ENCODE measurements at regions not wholly inside any gene's neighbourhood (a gene's known extent, or its start where the extent isn't known, plus 50 kb on each side); places are given as distances from the start of the nearest gene placed in this dataset.

DNA sequence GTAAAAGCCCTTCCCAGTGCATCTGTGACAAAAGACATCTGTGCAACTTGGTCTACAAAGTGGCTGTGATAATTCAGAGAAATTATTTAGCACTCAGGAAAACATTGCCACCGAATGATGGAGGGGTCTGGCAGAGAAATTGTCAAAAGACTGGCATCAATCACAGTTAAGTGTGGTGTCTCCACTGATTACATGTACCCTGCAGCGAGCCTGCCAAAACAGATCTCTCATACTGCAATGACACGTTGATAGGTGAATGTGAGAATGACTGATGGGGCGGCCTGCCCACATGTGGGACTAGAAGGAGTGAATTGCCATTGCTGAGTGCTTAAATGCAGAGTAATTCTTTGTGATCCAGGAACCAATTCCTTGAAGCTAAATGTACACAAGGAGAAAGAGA, 136.4 kb upstream of the PCSK5 start:
- DNase-seq (ENCODE audit: extremely low read depth, insufficient read length): no peak
- H3K4me3 ChIP-seq (replicated peaks; ENCODE audit: low read depth, low read length): no peak overlapping the region
- no peaks in the 10 kb centered on the region for H3K27me3 ChIP-seq (replicated peaks; ENCODE audit: control insufficient read depth, insufficient read depth, low read length)
- no peaks in the 10 kb centered on the region for H3K36me3 ChIP-seq (ENCODE audit: control insufficient read depth, insufficient read depth, low read length)
- TF ChIP-seq, protein P1, sequence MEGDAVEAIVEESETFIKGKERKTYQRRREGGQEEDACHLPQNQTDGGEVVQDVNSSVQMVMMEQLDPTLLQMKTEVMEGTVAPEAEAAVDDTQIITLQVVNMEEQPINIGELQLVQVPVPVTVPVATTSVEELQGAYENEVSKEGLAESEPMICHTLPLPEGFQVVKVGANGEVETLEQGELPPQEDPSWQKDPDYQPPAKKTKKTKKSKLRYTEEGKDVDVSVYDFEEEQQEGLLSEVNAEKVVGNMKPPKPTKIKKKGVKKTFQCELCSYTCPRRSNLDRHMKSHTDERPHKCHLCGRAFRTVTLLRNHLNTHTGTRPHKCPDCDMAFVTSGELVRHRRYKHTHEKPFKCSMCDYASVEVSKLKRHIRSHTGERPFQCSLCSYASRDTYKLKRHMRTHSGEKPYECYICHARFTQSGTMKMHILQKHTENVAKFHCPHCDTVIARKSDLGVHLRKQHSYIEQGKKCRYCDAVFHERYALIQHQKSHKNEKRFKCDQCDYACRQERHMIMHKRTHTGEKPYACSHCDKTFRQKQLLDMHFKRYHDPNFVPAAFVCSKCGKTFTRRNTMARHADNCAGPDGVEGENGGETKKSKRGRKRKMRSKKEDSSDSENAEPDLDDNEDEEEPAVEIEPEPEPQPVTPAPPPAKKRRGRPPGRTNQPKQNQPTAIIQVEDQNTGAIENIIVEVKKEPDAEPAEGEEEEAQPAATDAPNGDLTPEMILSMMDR (IDR thresholded peaks at IDR 0.05; ENCODE audit: insufficient read depth, low read length, poor library complexity, severe bottlenecking): no peak

DNA sequence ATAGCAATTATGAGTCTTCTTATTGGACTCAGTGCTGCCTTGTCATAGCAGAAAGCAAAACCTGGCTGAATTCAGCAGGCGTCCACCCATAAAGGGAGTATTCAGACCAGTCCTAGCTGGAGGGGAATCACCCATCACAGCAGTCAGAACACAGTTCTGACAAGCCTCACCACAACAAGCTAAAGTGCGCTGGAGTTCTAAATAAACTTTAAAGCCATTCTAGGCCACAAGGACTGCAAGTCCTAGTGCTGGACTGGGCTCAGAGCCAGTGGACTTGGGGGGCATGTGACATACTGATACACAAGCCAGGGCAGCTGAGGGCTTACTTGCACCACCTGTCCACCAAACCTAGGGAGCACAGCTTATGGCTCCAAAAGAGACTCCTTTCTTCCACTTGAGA, 115.3 kb upstream of the PCSK5 start:
- DNase-seq (ENCODE audit: extremely low read depth, insufficient read length): no peak
- no peak overlapping the region for H3K4me3 ChIP-seq (replicated peaks; ENCODE audit: low read depth, low read length)
- H3K27me3 ChIP-seq (replicated peaks; ENCODE audit: control insufficient read depth, insufficient read depth, low read length): no peaks in the 10 kb centered on the region
- TF ChIP-seq, protein P1 (IDR thresholded peaks at IDR 0.05; ENCODE audit: insufficient read depth, low read length, poor library complexity, severe bottlenecking): no peak
- no peaks in the 10 kb centered on the region for H3K36me3 ChIP-seq (ENCODE audit: control insufficient read depth, insufficient read depth, low read length)

DNA sequence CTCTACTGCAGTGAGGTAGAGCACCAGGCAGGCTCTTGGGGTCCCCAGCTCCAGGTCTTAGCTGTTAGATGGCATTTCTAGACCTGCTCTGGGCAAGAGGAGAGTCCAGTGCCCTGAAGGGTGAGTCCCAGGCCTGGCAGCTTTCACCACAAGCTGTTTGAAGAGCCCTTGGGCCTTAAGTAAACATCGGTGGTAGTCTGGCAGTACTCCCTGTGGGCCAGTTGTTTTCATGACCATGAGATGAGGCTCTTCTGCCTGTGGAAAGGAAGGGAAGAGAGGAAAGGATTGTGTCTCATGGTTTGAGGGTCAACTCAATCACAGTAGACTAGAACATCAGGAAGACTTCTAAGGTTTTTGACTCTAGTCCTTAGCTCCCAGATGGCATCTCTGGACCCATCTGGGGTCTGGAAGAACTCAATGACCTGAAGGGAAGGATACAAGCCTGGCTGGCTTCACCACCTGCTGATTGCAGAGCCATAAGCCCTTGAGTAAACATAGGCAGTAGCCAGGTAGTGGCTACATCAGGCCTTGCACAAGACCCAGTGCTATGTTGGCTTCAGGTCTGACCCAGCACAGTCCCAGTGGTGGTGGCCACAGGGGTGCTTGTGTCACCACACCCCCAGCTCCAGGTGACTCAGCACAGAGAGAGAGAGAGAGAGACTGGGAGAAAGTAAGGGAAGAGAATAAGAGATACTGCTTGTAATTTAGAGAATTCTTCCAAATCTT, 114.3 kb upstream of the PCSK5 start:
- Histone ChIP-seq H3K27me3 (replicated peaks; ENCODE audit: control insufficient read depth, insufficient read depth, low read length) (no peaks in the 10 kb centered on the region), H3K36me3 (ENCODE audit: control insufficient read depth, insufficient read depth, low read length) (no peaks in the 10 kb centered on the region), H3K4me3 (replicated peaks; ENCODE audit: low read depth, low read length) (no peak overlapping the region)
- TF ChIP-seq, protein P1 (IDR thresholded peaks at IDR 0.05; ENCODE audit: insufficient read depth, low read length, poor library complexity, severe bottlenecking): no peak
- no peak for DNase-seq (ENCODE audit: extremely low read depth, insufficient read length)

DNA sequence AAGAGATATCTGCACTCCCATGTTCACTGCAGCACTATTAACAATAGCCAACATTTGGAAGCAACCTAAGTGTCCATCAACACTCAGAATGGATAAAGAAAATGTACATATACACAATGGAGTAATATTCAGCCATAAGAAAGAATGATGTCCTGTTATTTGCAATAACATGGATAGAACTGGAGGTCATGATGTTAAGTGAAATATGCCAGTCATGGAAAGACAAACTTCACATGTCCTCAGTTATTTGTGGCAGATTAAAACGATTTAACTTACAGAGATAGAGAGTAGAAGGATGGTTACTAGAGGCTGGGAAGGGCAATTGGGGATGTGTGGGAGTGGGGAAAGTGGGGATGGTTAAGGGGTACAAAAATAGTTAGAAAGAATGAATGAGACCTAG, 110.3 kb upstream of the PCSK5 start:
- no peaks in the 10 kb centered on the region for H3K27me3 ChIP-seq (replicated peaks; ENCODE audit: control insufficient read depth, insufficient read depth, low read length)
- TF ChIP-seq, protein P1 (IDR thresholded peaks at IDR 0.05; ENCODE audit: insufficient read depth, low read length, poor library complexity, severe bottlenecking): no peak
- no peaks in the 10 kb centered on the region for H3K36me3 ChIP-seq (ENCODE audit: control insufficient read depth, insufficient read depth, low read length)
- H3K4me3 ChIP-seq (replicated peaks; ENCODE audit: low read depth, low read length): no peak overlapping the region
- DNase-seq (ENCODE audit: extremely low read depth, insufficient read length): no peak

DNA sequence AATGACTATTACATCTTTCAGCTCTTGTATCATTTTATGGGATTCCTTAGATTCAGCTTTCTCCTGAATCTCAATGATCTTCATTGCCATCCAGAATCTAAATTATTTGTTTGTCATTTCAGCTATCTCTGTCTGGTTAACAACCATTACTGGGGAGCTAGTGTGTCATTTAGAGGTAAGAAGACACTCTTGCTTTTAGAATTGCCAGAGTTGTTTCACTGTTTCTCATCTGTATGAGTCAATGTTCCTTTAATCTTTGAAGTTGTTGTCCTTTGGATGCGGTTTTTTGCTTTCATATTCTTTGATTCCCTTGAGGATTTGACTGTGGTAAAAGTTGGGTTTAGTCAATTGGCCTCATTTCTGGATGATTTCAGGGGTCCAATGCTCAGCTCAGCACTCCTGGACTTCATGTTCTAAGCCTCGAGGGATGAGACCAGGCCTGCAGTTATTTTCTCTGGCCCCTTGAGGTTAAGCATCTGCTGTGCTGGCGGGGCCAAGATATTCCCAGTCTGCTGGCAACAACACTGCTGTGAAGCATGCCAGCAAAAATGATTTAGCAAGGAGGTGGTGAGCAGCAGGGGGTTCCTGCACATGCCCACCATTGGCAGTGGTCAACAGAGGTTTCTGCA, 102.4 kb upstream of the PCSK5 start:
- TF ChIP-seq, protein P1 (IDR thresholded peaks at IDR 0.05; ENCODE audit: insufficient read depth, low read length, poor library complexity, severe bottlenecking): no peak
- no peak for DNase-seq (ENCODE audit: extremely low read depth, insufficient read length)
- H3K27me3 ChIP-seq (replicated peaks; ENCODE audit: control insufficient read depth, insufficient read depth, low read length): no peaks in the 10 kb centered on the region
- H3K4me3 ChIP-seq (replicated peaks; ENCODE audit: low read depth, low read length): no peak overlapping the region
- H3K36me3 ChIP-seq (ENCODE audit: control insufficient read depth, insufficient read depth, low read length): no peaks in the 10 kb centered on the region

Data from GM06990 (cell line).